ENCODE measurements at regions not wholly inside any gene's neighbourhood (a gene's known extent, or its start where the extent isn't known, plus 50 kb on each side); places are given as distances from the start of the nearest gene placed in this dataset.

- TF ChIP-seq POLR2A (IDR thresholded peaks at IDR 0.05; ENCODE audit: low read length) (no peak), GATA1 (IDR thresholded peaks at IDR 0.05; ENCODE audit: low read depth, low read length) (no peak)
Measured at GRCh38 chr7:16345979-16346958, 75.1 kb downstream of the CRPPA start.
